ENCODE measurements at regions not wholly inside any gene's neighbourhood (a gene's known extent, or its start where the extent isn't known, plus 50 kb on each side); places are given as distances from the start of the nearest gene placed in this dataset.

DNA sequence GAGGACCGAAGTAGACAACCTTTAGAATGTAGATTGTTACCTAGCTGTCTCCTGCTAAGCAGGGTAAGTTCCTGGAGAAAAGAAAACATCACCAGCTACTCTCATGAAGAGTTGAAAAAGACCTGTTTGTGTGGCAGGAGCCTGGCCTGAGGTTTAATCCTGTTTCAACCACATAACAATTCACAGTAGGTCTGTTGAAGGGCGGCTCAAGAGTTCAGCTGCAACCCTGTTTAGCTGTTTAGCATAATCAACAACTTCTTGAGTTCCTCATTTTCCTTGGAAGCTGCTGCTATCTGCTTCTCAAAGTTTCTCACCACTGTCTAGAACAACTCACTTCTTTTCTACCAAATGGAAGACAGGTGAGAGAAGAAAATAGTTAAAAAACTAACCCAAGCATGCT is 170.4 kb upstream of the TET2 start:
- ATAC-seq, result no peak
- TF ChIP-seq, protein P1, sequence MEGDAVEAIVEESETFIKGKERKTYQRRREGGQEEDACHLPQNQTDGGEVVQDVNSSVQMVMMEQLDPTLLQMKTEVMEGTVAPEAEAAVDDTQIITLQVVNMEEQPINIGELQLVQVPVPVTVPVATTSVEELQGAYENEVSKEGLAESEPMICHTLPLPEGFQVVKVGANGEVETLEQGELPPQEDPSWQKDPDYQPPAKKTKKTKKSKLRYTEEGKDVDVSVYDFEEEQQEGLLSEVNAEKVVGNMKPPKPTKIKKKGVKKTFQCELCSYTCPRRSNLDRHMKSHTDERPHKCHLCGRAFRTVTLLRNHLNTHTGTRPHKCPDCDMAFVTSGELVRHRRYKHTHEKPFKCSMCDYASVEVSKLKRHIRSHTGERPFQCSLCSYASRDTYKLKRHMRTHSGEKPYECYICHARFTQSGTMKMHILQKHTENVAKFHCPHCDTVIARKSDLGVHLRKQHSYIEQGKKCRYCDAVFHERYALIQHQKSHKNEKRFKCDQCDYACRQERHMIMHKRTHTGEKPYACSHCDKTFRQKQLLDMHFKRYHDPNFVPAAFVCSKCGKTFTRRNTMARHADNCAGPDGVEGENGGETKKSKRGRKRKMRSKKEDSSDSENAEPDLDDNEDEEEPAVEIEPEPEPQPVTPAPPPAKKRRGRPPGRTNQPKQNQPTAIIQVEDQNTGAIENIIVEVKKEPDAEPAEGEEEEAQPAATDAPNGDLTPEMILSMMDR (IDR thresholded peaks at IDR 0.05), result no peak

DNA sequence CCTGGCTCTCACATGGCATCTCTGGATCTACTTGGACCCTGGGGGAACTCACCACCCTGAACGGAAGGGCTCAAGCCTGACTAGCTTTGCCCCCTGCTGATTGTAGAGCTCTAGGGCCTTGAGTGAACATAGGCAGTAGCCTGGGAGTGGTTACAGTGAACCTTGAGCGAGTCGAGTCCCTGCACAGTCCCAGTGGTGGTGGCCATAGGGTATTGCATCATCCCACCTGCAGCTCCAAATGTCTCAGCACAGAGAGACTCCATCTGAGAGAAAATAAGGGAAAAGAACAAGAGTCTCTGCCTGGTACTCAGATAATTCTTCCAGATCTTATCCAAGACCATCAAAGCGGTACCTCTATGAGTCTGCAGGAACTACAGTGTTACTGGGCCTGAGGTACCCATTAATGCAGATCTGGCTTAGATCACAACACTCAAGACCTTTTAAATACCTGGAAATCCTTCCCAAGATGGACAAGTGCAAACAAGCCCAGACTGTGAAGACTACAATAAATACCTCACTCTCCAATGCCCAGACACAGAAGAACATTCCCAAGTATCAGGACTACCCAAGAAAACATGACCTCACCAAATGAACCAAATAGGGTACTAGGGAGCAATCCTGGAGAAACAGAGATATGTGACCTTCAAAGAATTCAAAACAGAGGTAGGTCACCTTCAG is 167.5 kb upstream of the TET2 start:
- Histone ChIP-seq H3K4me1 (no peaks in the 10 kb centered on the region), H3K9me3 (no peaks in the 10 kb centered on the region), H3K36me3 (ENCODE audit: insufficient read depth in 1 of 2, low read depth in 1 of 2) (no peaks in the 10 kb centered on the region), H3K27ac (no peak overlapping the region), H3K4me3 (no peak overlapping the region), H3K27me3 (ENCODE audit: insufficient read depth in 3 of 3, low read length in 2 of 3) (no peaks in the 10 kb centered on the region)
- 90 to 95% (median 91%) methylated on average over 4 of the region's 4 CpGs for WGBS, 3 donors
- DNase-seq (no peak), ATAC-seq (no peak)
- TF ChIP-seq, protein P1 (IDR thresholded peaks at IDR 0.05), result no peak
- intact Hi-C loops (cut with DNase I), result no loop called here

More for the DNA sequence above, 170.4 kb upstream of the TET2 start:
- no peak for DNase-seq
- intact Hi-C loops (cut with DNase I), result no loop called here
- H3K4me3 ChIP-seq, result no peak overlapping the region
- H3K9me3 ChIP-seq, result no peaks in the 10 kb centered on the region
- 92 to 96% (median 92%) methylated on average over 2 of the region's 2 CpGs for WGBS, 3 donors
- H3K36me3 ChIP-seq (ENCODE audit: insufficient read depth in 1 of 2, low read depth in 1 of 2), result no peaks in the 10 kb centered on the region
- H3K4me1 ChIP-seq, result no peaks in the 10 kb centered on the region
- H3K27me3 ChIP-seq (ENCODE audit: insufficient read depth in 3 of 3, low read length in 2 of 3), result no peaks in the 10 kb centered on the region
- no peak overlapping the region for H3K27ac ChIP-seq

DNA sequence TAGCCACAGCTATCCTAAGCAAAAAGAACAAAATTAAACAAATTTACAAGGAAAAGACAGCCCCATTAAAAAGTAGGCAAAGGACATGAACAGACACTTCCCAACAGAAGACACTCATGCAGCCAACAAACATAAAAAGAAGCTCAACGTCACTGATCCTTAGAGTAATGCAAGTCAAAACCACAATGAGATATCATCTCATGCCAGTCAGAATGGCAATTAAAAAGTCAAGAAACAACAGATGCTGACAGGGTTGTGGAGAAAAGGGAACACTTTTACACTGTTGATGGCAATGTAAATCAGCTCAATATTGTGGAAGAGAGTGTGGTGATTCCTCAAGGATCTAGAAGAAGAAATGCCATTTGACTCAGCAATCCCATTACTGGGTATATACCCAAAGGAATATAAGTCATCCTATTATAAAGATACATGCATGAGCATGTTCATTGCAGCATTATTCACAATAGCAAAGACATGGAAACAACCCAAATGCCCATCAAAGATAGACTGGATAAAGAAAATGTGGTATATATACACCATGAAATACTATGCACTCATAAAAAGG is 163.0 kb upstream of the TET2 start:
- 55 to 74% (median 58%) methylated on average over 1 of the region's 1 CpG for WGBS, 3 donors
- intact Hi-C loops (cut with DNase I), result no loop called here
- H3K9me3 ChIP-seq, result no peaks in the 10 kb centered on the region
- DNase-seq, result no peak
- no peak for ATAC-seq
- H3K4me1 ChIP-seq, result no peaks in the 10 kb centered on the region
- no peak overlapping the region for H3K4me3 ChIP-seq
- TF ChIP-seq, protein P1 (IDR thresholded peaks at IDR 0.05), result no peak
- no peaks in the 10 kb centered on the region for H3K36me3 ChIP-seq (ENCODE audit: insufficient read depth in 1 of 2, low read depth in 1 of 2)
- H3K27ac ChIP-seq, result no peak overlapping the region
- H3K27me3 ChIP-seq (ENCODE audit: insufficient read depth in 3 of 3, low read length in 2 of 3), result no peaks in the 10 kb centered on the region

DNA sequence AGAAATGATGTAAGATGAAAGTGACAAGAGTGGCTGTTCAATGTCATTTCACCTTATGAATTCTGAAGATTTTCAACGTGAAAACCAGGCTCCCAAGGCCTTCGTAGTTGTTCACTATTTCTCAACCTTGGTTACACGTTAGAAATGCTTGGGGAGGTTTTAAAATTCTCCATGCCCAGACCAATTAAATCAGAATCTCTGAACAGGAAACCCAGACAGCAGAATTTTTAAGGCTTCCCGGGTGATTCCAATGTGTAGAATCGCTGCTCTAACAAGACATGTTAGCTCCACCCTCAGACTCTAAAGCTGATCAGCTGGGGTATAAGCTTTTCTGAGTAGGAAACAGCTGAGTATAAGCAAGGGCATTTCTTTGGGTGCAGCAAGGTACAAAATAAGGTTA is 160.4 kb upstream of the TET2 start:
- Histone ChIP-seq H3K4me3 (no peak overlapping the region), H3K27me3 (ENCODE audit: insufficient read depth in 3 of 3, low read length in 2 of 3) (no peaks in the 10 kb centered on the region), H3K4me1 (peaks cover 4% of the 10 kb centered on the region), H3K9me3 (no peaks in the 10 kb centered on the region), H3K27ac (no peak overlapping the region), H3K36me3 (ENCODE audit: insufficient read depth in 1 of 2, low read depth in 1 of 2) (no peaks in the 10 kb centered on the region)
- ATAC-seq (no peak), DNase-seq (no peak)
- TF ChIP-seq, protein P1 (IDR thresholded peaks at IDR 0.05), result no peak
- WGBS, 3 donors, result 44 to 59% (median 49%) methylated on average over 5 of the region's 5 CpGs
- intact Hi-C loops (cut with DNase I), result no loop called here

DNA sequence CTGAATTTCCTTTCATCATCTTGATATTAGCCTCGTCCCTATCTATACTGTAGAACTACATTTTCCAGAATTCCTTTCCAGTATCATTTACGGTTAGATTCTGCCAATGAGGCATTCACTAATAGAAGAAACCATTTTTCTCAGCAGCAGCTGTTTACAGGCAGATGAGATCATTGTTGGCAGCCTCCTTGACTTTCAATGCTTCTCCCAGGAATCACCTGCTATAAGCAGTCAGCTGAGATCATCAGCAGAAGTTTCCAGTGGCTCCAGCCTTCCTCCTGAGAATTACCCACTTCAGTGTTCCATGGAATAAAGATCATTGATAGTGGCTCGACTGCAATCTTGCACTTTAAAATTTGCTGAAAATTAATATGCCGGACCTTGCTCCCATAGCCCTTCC is 157.3 kb upstream of the TET2 start:
- DNase-seq (no peak), ATAC-seq (peak in 3 of 4 donors; percentile 49 to 80 (median 77))
- Histone ChIP-seq H3K4me3 (no peak overlapping the region), H3K27me3 (ENCODE audit: insufficient read depth in 3 of 3, low read length in 2 of 3) (no peaks in the 10 kb centered on the region), H3K36me3 (ENCODE audit: insufficient read depth in 1 of 2, low read depth in 1 of 2) (no peaks in the 10 kb centered on the region), H3K27ac (no peak overlapping the region), H3K4me1 (peaks cover 4% of the 10 kb centered on the region), H3K9me3 (no peaks in the 10 kb centered on the region)
- intact Hi-C loops (cut with DNase I), result no loop called here
- TF ChIP-seq, protein P1 (IDR thresholded peaks at IDR 0.05), result no peak
- WGBS, 3 donors, result 12 to 18% (median 13%) methylated on average over 4 of the region's 4 CpGs

Measured in psoas muscle (tissue), 7 donors.